Urinary bladder (tissue), 3 donors: ENCODE measurements at regions not wholly inside any gene's neighbourhood (a gene's known extent, or its start where the extent isn't known, plus 50 kb on each side); places are given as distances from the start of the nearest gene placed in this dataset.
"Not testable (repeated sequence)": the region's sequence is repeated elsewhere in the genome, so short reads cannot be mapped to it uniquely, and the experiment has no call there.

Experiments
- DNase-seq: peaks from one replicate; pipeline ENCODE4 v3.0.0-alpha.2; 2015; ENCODE audit errors: extremely low spot score
- H3K27ac ChIP-seq: one replicate; pipeline ENCODE4 v1.5.1; 2013; ENCODE audit warnings: low read depth, mild to moderate bottlenecking, moderate library complexity
- H3K36me3 ChIP-seq: one replicate; pipeline ENCODE4 v1.6.1; 2013; ENCODE audit warnings: mild to moderate bottlenecking, moderate library complexity; ENCODE audit not compliant: insufficient read depth
- H3K4me1 ChIP-seq: one replicate; pipeline ENCODE4 v1.6.1; 2013; ENCODE audit warnings: mild to moderate bottlenecking, moderate library complexity; ENCODE audit not compliant: insufficient read depth
- H3K4me3 ChIP-seq: one replicate; pipeline ENCODE4 v1.5.1; 2013; ENCODE audit warnings: low read depth, low read length
- WGBS: extraction: QIAGEN DNeasy Blood & Tissue Kit; methylation state at CpG from one replicate; pipeline ENCODE4 v1.1.7; 2013; 5-methylcytosine and 5-hydroxymethylcytosine counted together
- donor health status: healthy with polysubstance abuse.
- donor health status: healthy.

- DNase-seq, H3K4me3 ChIP-seq, H3K27ac ChIP-seq, H3K36me3 ChIP-seq, H3K4me1 ChIP-seq: not testable (repeated sequence)
- 97% methylated on average over 7 of the region's 7 CpGs for WGBS
Measured at GRCh38 chr10:36769741-36770140, 355.7 kb upstream of the ANKRD30A start.

DNA sequence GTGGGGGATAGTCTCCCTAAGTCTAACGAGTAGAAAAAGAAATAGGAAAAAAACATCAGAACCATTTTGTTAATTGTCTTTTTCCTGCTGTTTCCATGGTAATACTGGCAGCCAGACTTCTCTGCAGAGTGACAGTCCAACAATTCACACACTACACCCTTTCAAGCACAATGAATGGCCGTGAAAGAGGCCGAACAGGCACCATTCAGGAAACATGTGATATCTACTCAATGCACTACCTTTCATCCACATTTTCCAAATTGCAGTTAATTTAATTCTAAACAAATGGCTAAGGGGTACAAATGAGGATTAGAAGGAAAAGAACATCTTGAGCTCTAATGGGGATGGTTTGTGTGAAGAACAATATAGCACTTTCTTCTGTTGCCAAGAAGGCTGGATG lies 358.5 kb upstream of the ANKRD30A start:
- WGBS, result 71% methylated on average over 3 of the region's 3 CpGs
- H3K4me1 ChIP-seq, result no peaks in the 10 kb centered on the region
- no peaks in the 10 kb centered on the region for H3K36me3 ChIP-seq
- H3K4me3 ChIP-seq, result no peak overlapping the region
- no peak for DNase-seq
- no peak overlapping the region for H3K27ac ChIP-seq

DNA sequence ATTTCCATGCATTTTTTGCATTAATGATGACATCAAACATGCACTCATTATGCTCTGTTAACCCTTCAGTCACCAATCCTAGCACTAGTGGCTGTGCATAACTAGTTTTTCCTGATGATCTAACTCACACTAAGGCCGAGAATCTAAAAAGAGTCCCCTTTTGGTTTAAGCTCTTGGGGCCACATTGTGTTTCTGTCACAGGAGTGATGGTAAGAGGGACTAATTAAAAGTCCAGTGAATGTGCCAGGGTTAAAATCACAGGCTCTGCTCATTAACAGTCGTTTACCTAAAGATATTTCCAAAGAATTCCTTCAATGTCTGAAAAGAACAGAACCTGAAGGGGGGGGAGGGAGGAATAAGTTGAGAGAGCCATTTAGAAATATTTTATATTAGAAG lies 359.0 kb upstream of the ANKRD30A start:
- no peaks in the 10 kb centered on the region for H3K36me3 ChIP-seq
- H3K4me3 ChIP-seq, result no peak overlapping the region
- no peak overlapping the region for H3K27ac ChIP-seq
- no peak for DNase-seq
- WGBS, result 72% methylated on average over 2 of the region's 2 CpGs
- H3K4me1 ChIP-seq, result no peaks in the 10 kb centered on the region

GRCh38 chr10:36765782-36766414 lies 359.5 kb upstream of the ANKRD30A start:
- no peaks in the 10 kb centered on the region for H3K4me1 ChIP-seq

GRCh38 chr10:36764823-36765222 lies 360.6 kb upstream of the ANKRD30A start:
- 90% methylated on average over 4 of the region's 4 CpGs for WGBS
- no peaks in the 10 kb centered on the region for H3K36me3 ChIP-seq
- H3K27ac ChIP-seq, result no peak overlapping the region
- H3K4me1 ChIP-seq, result no peaks in the 10 kb centered on the region
- no peak for DNase-seq
- H3K4me3 ChIP-seq, result no peak overlapping the region

More at GRCh38 chr10:36765782-36766414, 359.5 kb upstream of the ANKRD30A start:
- Histone ChIP-seq H3K36me3 (no peaks in the 10 kb centered on the region), H3K27ac (no peak overlapping the region), H3K4me3 (no peak overlapping the region)
- no peak for DNase-seq
- WGBS, result 44% methylated on average over 2 of the region's 2 CpGs

- H3K4me3 ChIP-seq, result no peak overlapping the region
- WGBS, result 89% methylated on average over 1 of the region's 1 CpG
- H3K36me3 ChIP-seq, result no peaks in the 10 kb centered on the region
- H3K27ac ChIP-seq, result no peak overlapping the region
- no peaks in the 10 kb centered on the region for H3K4me1 ChIP-seq
- no peak for DNase-seq
Measured at GRCh38 chr10:36761121-36761520, 364.3 kb upstream of the ANKRD30A start.

DNA sequence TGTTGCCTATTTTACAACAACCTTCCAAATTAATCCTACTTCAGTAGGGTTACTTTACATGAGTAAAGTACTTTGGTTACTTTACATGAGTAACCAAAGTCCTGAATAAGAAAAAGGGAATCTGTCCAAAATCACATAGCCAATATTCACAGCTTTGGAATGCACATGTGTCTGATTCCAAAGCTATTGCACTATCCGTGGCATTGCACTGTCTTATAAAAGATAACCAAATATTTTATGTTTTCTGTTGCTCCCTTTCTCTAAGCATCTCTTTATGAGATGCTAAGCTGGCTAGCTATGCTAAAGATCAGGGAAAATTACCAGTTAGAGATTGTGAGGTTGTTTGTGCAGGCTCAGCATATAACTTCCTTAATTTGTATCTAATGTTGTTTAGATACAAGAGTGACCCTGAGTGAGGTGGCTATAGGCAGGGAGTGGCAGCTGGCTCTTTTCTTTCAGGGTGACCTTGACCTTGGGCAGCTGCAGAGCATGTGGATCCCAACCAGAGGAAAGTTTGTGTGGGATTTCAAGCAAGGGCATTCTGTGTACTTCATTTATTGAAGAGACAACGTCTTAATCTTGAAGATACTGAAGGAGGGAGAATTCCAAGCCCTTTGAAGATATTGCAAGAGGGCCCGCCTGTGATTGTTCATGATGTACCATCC lies 366.1 kb upstream of the ANKRD30A start:
- no peak for DNase-seq
- Histone ChIP-seq H3K27ac (no peak overlapping the region), H3K4me3 (no peak overlapping the region), H3K36me3 (no peaks in the 10 kb centered on the region), H3K4me1 (no peaks in the 10 kb centered on the region)
- WGBS, result 54% methylated on average over 3 of the region's 3 CpGs

GRCh38 chr10:36748128-36748871 lies 377.1 kb upstream of the ANKRD30A start:
- Histone ChIP-seq H3K36me3 (no peaks in the 10 kb centered on the region), H3K27ac (no peak overlapping the region), H3K4me3 (no peak overlapping the region), H3K4me1 (no peaks in the 10 kb centered on the region)
- 95% methylated on average over 19 of the region's 19 CpGs for WGBS
- DNase-seq, result no peak

GRCh38 chr10:36739884-36740445 lies 385.4 kb upstream of the ANKRD30A start:
- no peak overlapping the region for H3K27ac ChIP-seq
- DNase-seq, result no peak
- 92% methylated on average over 5 of the region's 5 CpGs for WGBS
- H3K4me1 ChIP-seq, result no peaks in the 10 kb centered on the region
- H3K4me3 ChIP-seq, result no peak overlapping the region
- H3K36me3 ChIP-seq, result no peaks in the 10 kb centered on the region

- Histone ChIP-seq H3K27ac (no peak overlapping the region), H3K4me1 (no peaks in the 10 kb centered on the region), H3K36me3 (no peaks in the 10 kb centered on the region), H3K4me3 (no peak overlapping the region)
- no peak for DNase-seq
- 97% methylated on average over 4 of the region's 4 CpGs for WGBS
Measured at GRCh38 chr10:36738738-36739431, 386.5 kb upstream of the ANKRD30A start.

- WGBS, result 94% methylated on average over 1 of the region's 1 CpG
- H3K4me3 ChIP-seq, result no peak overlapping the region
Measured at GRCh38 chr10:36736311-36736710, 389.1 kb upstream of the ANKRD30A start.

GRCh38 chr10:36734590-36734989 lies 390.8 kb upstream of the ANKRD30A start:
- not testable (repeated sequence) for H3K4me1 ChIP-seq, H3K4me3 ChIP-seq, H3K27ac ChIP-seq, DNase-seq, H3K36me3 ChIP-seq
- WGBS, result 97% methylated on average over 21 of the region's 21 CpGs

More at GRCh38 chr10:36736311-36736710, 389.1 kb upstream of the ANKRD30A start:
- no peak overlapping the region for H3K27ac ChIP-seq
- no peak for DNase-seq
- H3K36me3 ChIP-seq, result no peaks in the 10 kb centered on the region
- H3K4me1 ChIP-seq, result no peaks in the 10 kb centered on the region

GRCh38 chr10:36730316-36730715 lies 395.1 kb upstream of the ANKRD30A start:
- no peak for DNase-seq
- Histone ChIP-seq H3K36me3 (no peaks in the 10 kb centered on the region), H3K27ac (no peak overlapping the region), H3K4me1 (no peaks in the 10 kb centered on the region), H3K4me3 (no peak overlapping the region)
- 86% methylated on average over 6 of the region's 6 CpGs for WGBS
